ENCODE measurements at regions not wholly inside any gene's neighbourhood (a gene's known extent, or its start where the extent isn't known, plus 50 kb on each side); places are given as distances from the start of the nearest gene placed in this dataset.

GRCh38 chr9:79461712-79462111, 110.1 kb upstream of the TLE4 start:
- DNase-seq (ENCODE audit: low read depth, low spot score), result no peak
- no TSS peak for BruUV-seq (replicated peaks)
- TF ChIP-seq CTCF (IDR thresholded peaks at IDR 0.05; ENCODE audit: extremely low read depth in 1 of 2, insufficient read depth in 1 of 2, low read depth in 1 of 2, low read length in 2 of 2) (no peak), FOS (IDR thresholded peaks at IDR 0.05; ENCODE audit: borderline replicate concordance, insufficient read depth, low read length) (no peak), POLR2AphosphoS5 (IDR thresholded peaks at IDR 0.05; ENCODE audit: insufficient read depth, low read depth, low read length) (no peak), MAX (IDR thresholded peaks at IDR 0.05; ENCODE audit: insufficient read depth, insufficient read length) (no peak), JUN (IDR thresholded peaks at IDR 0.05; ENCODE audit: borderline replicate concordance, insufficient read depth, insufficient read length, low read depth) (no peak)
- H3K79me2 ChIP-seq (ENCODE audit: control insufficient read depth, insufficient read depth, low read length), result no peaks in the 10 kb centered on the region
- no peak overlapping the region for H2AFZ ChIP-seq (ENCODE audit: low read depth, low read length)
- H3K9me3 ChIP-seq (replicated peaks; ENCODE audit: control insufficient read depth, insufficient read depth, low read length), result no peaks in the 10 kb centered on the region
- ChIA-PET POLR2A (no interaction called here), CTCF (no interaction called here)
- no peak overlapping the region for H3K9ac ChIP-seq (replicated peaks; ENCODE audit: extremely low read depth, insufficient read depth, low read length)
- intact Hi-C loops (cut with micrococcal nuclease) (no loop called here), dilution Hi-C loops (cut with MboI; ENCODE audit: extremely low pct_ligation_motif_present, low sequenced_read_pairs) (no loop called here)
- no peaks in the 10 kb centered on the region for H3K9me1 ChIP-seq (replicated peaks; ENCODE audit: control insufficient read depth, extremely low read depth, insufficient read depth, low read length)
- no peak overlapping the region for H3K4me2 ChIP-seq (ENCODE audit: insufficient read depth, low read length)
- H3K4me3 ChIP-seq (replicated peaks in 1 of 3; ENCODE audit: insufficient read depth in 1 of 3, low read depth in 1 of 3, low read length in 3 of 3), result no peak overlapping the region
- no peaks in the 10 kb centered on the region for H3K27me3 ChIP-seq (ENCODE audit: control insufficient read depth in 2 of 2, insufficient read depth in 2 of 2, low read length in 2 of 2)
- H4K20me1 ChIP-seq (replicated peaks; ENCODE audit: control insufficient read depth, extremely low read depth, insufficient read depth, low read length), result no peaks in the 10 kb centered on the region
- H3K4me1 ChIP-seq (ENCODE audit: control insufficient read depth, extremely low read depth, insufficient read depth, low read length), result no peaks in the 10 kb centered on the region
- H3K27ac ChIP-seq (ENCODE audit: insufficient read depth, low read depth, low read length), result no peak overlapping the region
- FAIRE-seq, result no peak
- no peaks in the 10 kb centered on the region for H3K36me3 ChIP-seq (ENCODE audit: control insufficient read depth in 2 of 2, extremely low read depth in 1 of 2, insufficient read depth in 2 of 2, low read length in 2 of 2)

GRCh38 chr9:79465156-79465555, 106.6 kb upstream of the TLE4 start:
- TF ChIP-seq MYC (IDR thresholded peaks at IDR 0.05; ENCODE audit: low read depth, low read length) (no peak), EZH2 (IDR thresholded peaks at IDR 0.05; ENCODE audit: borderline replicate concordance, low read depth, low read length, severe bottlenecking) (no peak), POLR2A (IDR thresholded peaks at IDR 0.05; ENCODE audit: low read depth, low read length) (no peak), MAX (IDR thresholded peaks at IDR 0.05; ENCODE audit: insufficient read depth, insufficient read length) (no peak)
- Histone ChIP-seq H4K20me1 (replicated peaks; ENCODE audit: control insufficient read depth, extremely low read depth, insufficient read depth, low read length) (no peaks in the 10 kb centered on the region), H3K27ac (ENCODE audit: insufficient read depth, low read depth, low read length) (no peak overlapping the region), H2AFZ (ENCODE audit: low read depth, low read length) (no peak overlapping the region), H3K4me2 (ENCODE audit: insufficient read depth, low read length) (no peak overlapping the region), H3K4me3 (replicated peaks in 1 of 3; ENCODE audit: insufficient read depth in 1 of 3, low read depth in 1 of 3, low read length in 3 of 3) (no peak overlapping the region), H3K4me1 (ENCODE audit: control insufficient read depth, extremely low read depth, insufficient read depth, low read length) (no peaks in the 10 kb centered on the region), H3K9me3 (replicated peaks; ENCODE audit: control insufficient read depth, insufficient read depth, low read length) (no peaks in the 10 kb centered on the region), H3K9ac (replicated peaks; ENCODE audit: extremely low read depth, insufficient read depth, low read length) (no peak overlapping the region), H3K36me3 (ENCODE audit: control insufficient read depth in 2 of 2, extremely low read depth in 1 of 2, insufficient read depth in 2 of 2, low read length in 2 of 2) (no peaks in the 10 kb centered on the region), H3K79me2 (ENCODE audit: control insufficient read depth, insufficient read depth, low read length) (no peaks in the 10 kb centered on the region), H3K9me1 (replicated peaks; ENCODE audit: control insufficient read depth, extremely low read depth, insufficient read depth, low read length) (no peaks in the 10 kb centered on the region), H3K27me3 (ENCODE audit: control insufficient read depth in 2 of 2, insufficient read depth in 2 of 2, low read length in 2 of 2) (no peaks in the 10 kb centered on the region)
- CTCF ChIA-PET, result interaction anchor here (1.2 kb wide), 1 partner anchor 17 kb away, joined by 3 read pairs; no protein-coding TSS in a partner anchor
- no peak for FAIRE-seq
- BruUV-seq (replicated peaks), result no TSS peak
- dilution Hi-C loops (cut with MboI; ENCODE audit: extremely low pct_ligation_motif_present, low sequenced_read_pairs), result no loop called here
- POLR2A ChIA-PET, result no interaction called here
- no peak for DNase-seq (ENCODE audit: low read depth, low spot score)
- intact Hi-C loops (cut with micrococcal nuclease), result no loop called here
